ENCODE measurements at regions not wholly inside any gene's neighbourhood (a gene's known extent, or its start where the extent isn't known, plus 50 kb on each side); places are given as distances from the start of the nearest gene placed in this dataset.

GRCh38 chr13:105167385-105167784, 1368.1 kb downstream of the EFNB2 start:
- no peak for TF ChIP-seq CTCF (IDR thresholded peaks at IDR 0.05)
- H3K9me3 ChIP-seq = no peaks in the 10 kb centered on the region
- no peaks in the 10 kb centered on the region for H3K4me1 ChIP-seq (ENCODE audit: low read depth)
- ATAC-seq = no peak
- intact Hi-C loops (cut with DNase I, micrococcal nuclease) = no loop called here
- H3K36me3 ChIP-seq (ENCODE audit: low read depth) = no peaks in the 10 kb centered on the region
- no peak for DNase-seq
- H3K4me3 ChIP-seq = no peak overlapping the region

- Histone ChIP-seq H3K9me3 (no peaks in the 10 kb centered on the region), H3K4me1 (ENCODE audit: low read depth) (no peaks in the 10 kb centered on the region), H3K36me3 (ENCODE audit: low read depth) (no peaks in the 10 kb centered on the region), H3K4me3 (no peak overlapping the region)
- ATAC-seq (peak; percentile 71), DNase-seq (peak in 2 of 3 donors; percentile 17 to 23)
- TF ChIP-seq CTCF (IDR thresholded peaks at IDR 0.05) = no peak
- intact Hi-C loops (cut with DNase I, micrococcal nuclease) = no loop called here
These were observed 1369.9 kb downstream of the EFNB2 start for GRCh38 chr13:105165449-105166125.

- no peak overlapping the region for H3K4me3 ChIP-seq
- no peaks in the 10 kb centered on the region for H3K36me3 ChIP-seq (ENCODE audit: low read depth)
- no peaks in the 10 kb centered on the region for H3K9me3 ChIP-seq
- no peak for ATAC-seq
- TF ChIP-seq CTCF (IDR thresholded peaks at IDR 0.05) = no peak
- intact Hi-C loops (cut with DNase I, micrococcal nuclease) = no loop called here
- H3K4me1 ChIP-seq (ENCODE audit: low read depth) = no peaks in the 10 kb centered on the region
- DNase-seq = no peak
These were observed 1375.6 kb downstream of the EFNB2 start for GRCh38 chr13:105159841-105160240.

- Histone ChIP-seq H3K4me1 (ENCODE audit: low read depth) (no peaks in the 10 kb centered on the region), H3K36me3 (ENCODE audit: low read depth) (no peaks in the 10 kb centered on the region), H3K9me3 (no peaks in the 10 kb centered on the region), H3K4me3 (no peak overlapping the region)
- intact Hi-C loops (cut with DNase I, micrococcal nuclease) = no loop called here
- DNase-seq (no peak), ATAC-seq (no peak)
- no peak for TF ChIP-seq CTCF (IDR thresholded peaks at IDR 0.05)
These were observed 1381.9 kb downstream of the EFNB2 start for GRCh38 chr13:105153611-105154010.

- no peak overlapping the region for H3K4me3 ChIP-seq
- intact Hi-C loops (cut with DNase I, micrococcal nuclease) = no loop called here
- DNase-seq (no peak), ATAC-seq (no peak)
- no peaks in the 10 kb centered on the region for H3K4me1 ChIP-seq (ENCODE audit: low read depth)
- H3K9me3 ChIP-seq = no peaks in the 10 kb centered on the region
- H3K36me3 ChIP-seq (ENCODE audit: low read depth) = no peaks in the 10 kb centered on the region
- no peak for TF ChIP-seq CTCF (IDR thresholded peaks at IDR 0.05)
These were observed 1383.8 kb downstream of the EFNB2 start for GRCh38 chr13:105151639-105152038.

- intact Hi-C loops (cut with DNase I, micrococcal nuclease) = no loop called here
- Histone ChIP-seq H3K36me3 (ENCODE audit: low read depth) (no peaks in the 10 kb centered on the region), H3K4me3 (no peak overlapping the region), H3K9me3 (no peaks in the 10 kb centered on the region), H3K4me1 (ENCODE audit: low read depth) (no peaks in the 10 kb centered on the region)
- DNase-seq = no peak
- ATAC-seq = no peak
- no peak for TF ChIP-seq CTCF (IDR thresholded peaks at IDR 0.05)
These were observed 1388.0 kb downstream of the EFNB2 start for GRCh38 chr13:105147461-105147860.
